Lung (tissue), 11 donors: ENCODE measurements at regions not wholly inside any gene's neighbourhood (a gene's known extent, or its start where the extent isn't known, plus 50 kb on each side); places are given as distances from the start of the nearest gene placed in this dataset.

Source experiments
- ATAC-seq: fragments of 200-7000 bp; cut with Tn5 transposase; one replicate; pipeline ENCODE4 v1.9.1; 2020; ENCODE audit warnings: moderate number of reproducible peaks; ENCODE audit not compliant: insufficient read depth, low FRiP score
- DNase-seq, 3 donors: peaks; one replicate each; pipeline ENCODE4 v3.0.0-alpha.2; 2013 to 2017
- H3K27ac ChIP-seq, 2 donors: one replicate each; pipeline ENCODE4 v1.5.1; 2013; ENCODE audit warnings: mild to moderate bottlenecking in 2 of 2, moderate library complexity in 2 of 2, control low read depth in 1 of 2, inconsistent platforms in 1 of 2, low read depth in 1 of 2, low read length in 1 of 2
- H3K27me3 ChIP-seq, 3 donors: one replicate each; pipeline ENCODE4 v1.5.1; 2013; ENCODE audit warnings: low read length in 2 of 3; ENCODE audit not compliant: control insufficient read depth in 3 of 3, insufficient read depth in 3 of 3
- H3K36me3 ChIP-seq, 4 donors: one replicate each; pipeline ENCODE4 v1.5.1; 2013; ENCODE audit warnings: low read length in 4 of 4, mild to moderate bottlenecking in 1 of 4, moderate library complexity in 1 of 4; ENCODE audit not compliant: control insufficient read depth in 4 of 4, insufficient read depth in 4 of 4
- H3K4me1 ChIP-seq, 5 donors: one replicate each; pipeline ENCODE4 v1.5.1; 2013; ENCODE audit warnings: low read length in 5 of 5, mild to moderate bottlenecking in 2 of 5, moderate library complexity in 1 of 5; ENCODE audit not compliant: control insufficient read depth in 5 of 5, insufficient read depth in 5 of 5
- H3K4me3 ChIP-seq: one replicate; pipeline ENCODE4 v1.5.1; 2013; ENCODE audit warnings: mild to moderate bottlenecking, control low read depth, moderate library complexity
- H3K9ac ChIP-seq, 2 donors: one replicate each; pipeline ENCODE4 v1.5.1; 2013; ENCODE audit warnings: low read length in 2 of 2, control low read depth in 1 of 2; ENCODE audit not compliant: insufficient read depth in 1 of 2
- H3K9me3 ChIP-seq, 4 donors: one replicate each; pipeline ENCODE4 v1.5.1; 2013; ENCODE audit warnings: low read length in 3 of 4, mild to moderate bottlenecking in 1 of 4, moderate library complexity in 1 of 4; ENCODE audit not compliant: control insufficient read depth in 4 of 4, insufficient read depth in 3 of 4
- WGBS, 2 donors: extraction: QIAGEN DNeasy Blood & Tissue Kit; methylation state at CpG; one replicate each; pipeline ENCODE4 v1.1.7; 2013; 5-methylcytosine and 5-hydroxymethylcytosine counted together
- TF ChIP-seq, protein P1 (sequence below): IDR thresholded peaks from 2 replicates; pipeline ENCODE4 v1.5.1; 2012; ENCODE audit warnings: mild to moderate bottlenecking; ENCODE audit errors: control extremely low read depth, extremely low read depth
- donor health status: control.
- donor health status: control.
- donor health status: Bipolar disorder and iron deficiency.
- donor health status: healthy.
- donor health status: DM: yes; HTN: yes; CAD: no.

DNA sequence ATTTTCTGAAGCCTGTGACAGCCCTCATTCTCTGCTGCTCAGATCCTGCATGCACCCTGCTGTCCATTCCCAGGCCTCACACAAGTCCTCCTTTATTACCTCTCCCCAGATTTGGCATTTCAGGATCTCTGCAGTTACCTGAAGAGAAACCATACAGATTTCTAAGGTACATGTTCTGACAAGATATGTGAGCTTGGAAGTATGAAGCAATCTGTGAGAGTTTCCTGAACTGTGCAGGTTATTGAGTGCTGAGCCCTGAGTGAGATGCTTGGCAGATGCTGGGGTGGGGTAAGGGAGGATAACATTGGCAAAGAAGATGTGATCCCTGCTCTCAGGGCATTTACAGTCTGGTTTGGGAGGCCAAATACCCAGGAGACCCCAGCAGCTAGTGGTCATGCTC, 91.9 kb upstream of the EPCAM start:
- H3K36me3 ChIP-seq = no peaks in the 10 kb centered on the region
- H3K27me3 ChIP-seq = no peaks in the 10 kb centered on the region
- H3K4me3 ChIP-seq = no peak overlapping the region
- TF ChIP-seq, protein P1, sequence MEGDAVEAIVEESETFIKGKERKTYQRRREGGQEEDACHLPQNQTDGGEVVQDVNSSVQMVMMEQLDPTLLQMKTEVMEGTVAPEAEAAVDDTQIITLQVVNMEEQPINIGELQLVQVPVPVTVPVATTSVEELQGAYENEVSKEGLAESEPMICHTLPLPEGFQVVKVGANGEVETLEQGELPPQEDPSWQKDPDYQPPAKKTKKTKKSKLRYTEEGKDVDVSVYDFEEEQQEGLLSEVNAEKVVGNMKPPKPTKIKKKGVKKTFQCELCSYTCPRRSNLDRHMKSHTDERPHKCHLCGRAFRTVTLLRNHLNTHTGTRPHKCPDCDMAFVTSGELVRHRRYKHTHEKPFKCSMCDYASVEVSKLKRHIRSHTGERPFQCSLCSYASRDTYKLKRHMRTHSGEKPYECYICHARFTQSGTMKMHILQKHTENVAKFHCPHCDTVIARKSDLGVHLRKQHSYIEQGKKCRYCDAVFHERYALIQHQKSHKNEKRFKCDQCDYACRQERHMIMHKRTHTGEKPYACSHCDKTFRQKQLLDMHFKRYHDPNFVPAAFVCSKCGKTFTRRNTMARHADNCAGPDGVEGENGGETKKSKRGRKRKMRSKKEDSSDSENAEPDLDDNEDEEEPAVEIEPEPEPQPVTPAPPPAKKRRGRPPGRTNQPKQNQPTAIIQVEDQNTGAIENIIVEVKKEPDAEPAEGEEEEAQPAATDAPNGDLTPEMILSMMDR = no peak
- H3K27ac ChIP-seq = no peak overlapping the region
- no peaks in the 10 kb centered on the region for H3K9me3 ChIP-seq
- DNase-seq (no peak), ATAC-seq (no peak)
- no peak overlapping the region for H3K9ac ChIP-seq
- peaks cover 0 to 10% (median 4%) of the 10 kb centered on the region in 5 donors for H3K4me1 ChIP-seq

DNA sequence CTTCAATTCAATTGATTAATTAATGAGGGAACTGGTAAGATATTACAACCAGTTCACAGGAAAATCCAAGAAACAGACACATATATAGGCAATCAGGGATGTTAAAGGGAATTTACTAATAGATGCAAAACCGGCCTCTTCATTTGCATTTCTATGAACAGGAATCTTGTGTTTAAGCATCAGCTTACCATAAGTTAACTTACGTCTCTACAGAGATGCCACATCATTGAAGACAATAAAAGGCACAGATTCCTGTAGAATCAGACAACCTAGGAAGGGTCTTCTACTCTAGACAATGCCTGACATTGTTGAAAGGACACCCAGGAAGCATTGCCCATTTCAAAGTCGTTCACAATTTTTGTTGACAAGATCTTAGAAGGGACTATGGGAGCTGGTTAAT, 93.0 kb upstream of the EPCAM start:
- H3K4me1 ChIP-seq = peaks cover 0 to 17% (median 4%) of the 10 kb centered on the region in 5 donors
- no peak overlapping the region for H3K4me3 ChIP-seq
- no peaks in the 10 kb centered on the region for H3K27me3 ChIP-seq
- H3K9ac ChIP-seq = no peak overlapping the region
- H3K9me3 ChIP-seq = no peaks in the 10 kb centered on the region
- ATAC-seq (no peak), DNase-seq (no peak)
- TF ChIP-seq, protein P1 = no peak
- H3K36me3 ChIP-seq = no peaks in the 10 kb centered on the region
- no peak overlapping the region for H3K27ac ChIP-seq
- 80 to 90% methylated on average over 3 of the region's 3 CpGs for WGBS, 2 donors

DNA sequence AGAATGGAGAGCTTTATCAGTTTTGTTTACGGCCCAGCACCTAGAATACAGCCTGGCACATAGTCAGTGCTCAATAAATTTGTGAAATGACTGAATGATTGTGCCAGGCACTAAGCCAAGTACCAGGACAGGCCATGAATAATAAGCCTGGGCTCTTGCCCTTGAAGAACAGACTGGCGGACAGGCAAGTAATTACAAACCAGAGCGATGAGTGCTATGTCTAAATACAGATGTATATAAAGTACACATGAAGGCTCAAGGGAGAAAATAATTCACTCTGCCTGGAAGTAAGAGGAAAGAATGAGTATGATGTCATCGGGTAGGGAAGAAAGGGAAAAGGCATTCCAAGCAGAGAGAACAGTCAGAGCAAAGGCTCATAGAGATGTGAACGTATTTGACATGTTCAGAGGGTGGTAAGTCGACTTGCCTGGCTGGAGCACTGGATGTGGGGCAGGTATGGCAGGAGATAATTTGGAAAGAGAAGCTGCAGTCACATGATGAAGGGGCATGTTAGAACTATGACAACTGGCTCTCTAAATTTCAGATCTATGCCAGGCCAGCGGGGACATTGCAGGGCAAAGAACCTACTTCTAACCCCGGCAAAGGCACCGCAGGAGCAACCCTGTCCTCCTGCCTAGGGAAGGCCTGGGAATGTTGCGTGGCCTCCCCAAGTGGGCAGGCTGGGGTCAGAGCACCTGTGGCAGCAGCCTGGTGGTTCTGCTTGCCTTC, 94.9 kb upstream of the EPCAM start:
- Histone ChIP-seq H3K4me3 (no peak overlapping the region), H3K36me3 (no peaks in the 10 kb centered on the region), H3K27ac (peak overlapping the region in 1 of 2 donors; percentile 62), H3K4me1 (peaks cover 0 to 22% (median 5%) of the 10 kb centered on the region in 5 donors), H3K9ac (no peak overlapping the region), H3K9me3 (no peaks in the 10 kb centered on the region), H3K27me3 (no peaks in the 10 kb centered on the region)
- DNase-seq = no peak
- TF ChIP-seq, protein P1 = no peak
- ATAC-seq = no peak
- WGBS, 2 donors = 87 to 93% methylated on average over 10 of the region's 10 CpGs
